Neural cell (in vitro differentiated cells): ENCODE measurements at regions not wholly inside any gene's neighbourhood (a gene's known extent, or its start where the extent isn't known, plus 50 kb on each side); places are given as distances from the start of the nearest gene placed in this dataset.

Source experiments
- H2AFZ ChIP-seq: fragments of 200-600, 300-800 bp; sonication (generic), shearing (Covaris generic); 2 replicates; pipeline ENCODE4 v1.6.0; 2014; ENCODE audit warnings: low read depth, mild to moderate bottlenecking, antibody characterized with exemption, low read length, moderate library complexity
- H3F3A ChIP-seq: fragments of 200-600 bp; shearing (Covaris generic); 2 replicates; pipeline ENCODE4 v1.6.1; 2016; ENCODE audit warnings: mild to moderate bottlenecking, moderate library complexity, mixed read lengths, antibody characterized with exemption, low read length; ENCODE audit not compliant: insufficient read depth, poor library complexity, severe bottlenecking
- H3K27ac ChIP-seq: fragments of 200-600, 300-800 bp; sonication (generic), shearing (Covaris generic); 2 replicates; pipeline ENCODE4 v1.5.1; 2014; ENCODE audit warnings: mild to moderate bottlenecking, low read length, moderate library complexity
- H3K27me3 ChIP-seq: fragments of 300-800, 200-600 bp; sonication (generic), shearing (Covaris generic); 2 replicates; pipeline ENCODE4 v1.6.0; 2014; ENCODE audit warnings: mild to moderate bottlenecking, low read depth, low read length, moderate library complexity; ENCODE audit not compliant: insufficient read depth
- H3K36me3 ChIP-seq: fragments of 300-800, 200-600 bp; sonication (generic), shearing (Covaris generic); 2 replicates; pipeline ENCODE4 v1.5.1; 2014; ENCODE audit warnings: mild to moderate bottlenecking, antibody characterized with exemption, low read length, moderate library complexity; ENCODE audit not compliant: insufficient read depth
- H3K4me2 ChIP-seq: fragments of 300-800, 200-600 bp; sonication (generic), shearing (Covaris generic); 2 replicates; pipeline ENCODE4 v1.6.0; 2014; ENCODE audit warnings: mild to moderate bottlenecking, low read length
- H3K4me3 ChIP-seq: fragments of 300-800, 200-600 bp; sonication (generic), shearing (Covaris generic); 2 replicates; pipeline ENCODE4 v1.5.1; 2014; ENCODE audit warnings: mild to moderate bottlenecking, low read length, moderate library complexity
- H3K79me2 ChIP-seq: fragments of 200-600 bp; shearing (Covaris generic); replicated peaks from 2 replicates; pipeline ENCODE4 v1.6.0; 2014; ENCODE audit warnings: mild to moderate bottlenecking, low read length, moderate library complexity; ENCODE audit not compliant: insufficient read depth
- H3K9ac ChIP-seq: fragments of 300-800, 200-600 bp; sonication (generic), shearing (Covaris generic); 2 replicates; pipeline ENCODE4 v1.6.1; 2016; ENCODE audit warnings: mild to moderate bottlenecking, low read length, mixed read lengths
- H3K9me2 ChIP-seq: fragments of 200-600 bp; shearing (Covaris generic); 2 replicates; pipeline ENCODE4 v1.6.1; 2016; ENCODE audit warnings: mild to moderate bottlenecking, low read length, mixed read lengths; ENCODE audit not compliant: insufficient read depth
- H3K9me3 ChIP-seq: fragments of 200-600, 300-800 bp; sonication (generic), shearing (Covaris generic); 2 replicates; pipeline ENCODE4 v1.6.1; 2016; ENCODE audit warnings: mild to moderate bottlenecking, mixed run types, low read length, moderate library complexity, mixed read lengths
- H4K20me1 ChIP-seq: fragments of 200-600 bp; shearing (Covaris generic); 2 replicates; pipeline ENCODE4 v1.6.1; 2016; ENCODE audit warnings: mild to moderate bottlenecking, mixed run types; ENCODE audit not compliant: insufficient read depth
- EP300 ChIP-seq: fragments of 450-650 bp; conservative IDR thresholded peaks from 2 replicates; pipeline ENCODE4 v1.6.1; 2014; ENCODE audit warnings: antibody characterized with exemption, mild to moderate bottlenecking, moderate library complexity; ENCODE audit not compliant: poor library complexity, severe bottlenecking
- EZH2 ChIP-seq: fragments of 200-600, 300-800 bp; shearing (Covaris generic), sonication (generic); IDR thresholded peaks from 2 replicates; pipeline ENCODE4 v1.6.1; 2014; ENCODE audit warnings: antibody characterized with exemption, low read length, borderline replicate concordance, mild to moderate bottlenecking; ENCODE audit not compliant: insufficient read depth, poor library complexity, severe bottlenecking
- MXI1 ChIP-seq: fragments of 450-650 bp; conservative IDR thresholded peaks from 2 replicates; pipeline ENCODE4 v1.6.1; 2014; ENCODE audit warnings: antibody characterized with exemption, mild to moderate bottlenecking; ENCODE audit not compliant: poor library complexity, severe bottlenecking
- POLR2AphosphoS5 ChIP-seq: IDR thresholded peaks from 2 replicates; pipeline ENCODE4 v1.6.1; 2012
- RAD21 ChIP-seq: fragments of 450-650 bp; conservative IDR thresholded peaks from 2 replicates; pipeline ENCODE4 v1.6.1; 2014; ENCODE audit warnings: antibody characterized with exemption, mild to moderate bottlenecking, moderate library complexity
- SMC3 ChIP-seq: fragments of 450-650 bp; conservative IDR thresholded peaks from 2 replicates; pipeline ENCODE4 v1.6.1; 2014; ENCODE audit warnings: antibody characterized with exemption, mild to moderate bottlenecking, moderate library complexity; ENCODE audit not compliant: poor library complexity
- TAF1 ChIP-seq: IDR thresholded peaks from 2 replicates; pipeline ENCODE4 v1.6.1; 2012; ENCODE audit warnings: low read depth
- TF ChIP-seq, protein P1 (sequence below): fragments of 450-650 bp; IDR thresholded peaks from 2 replicates; pipeline ENCODE4 v1.5.1; 2014; ENCODE audit warnings: antibody characterized with exemption, mild to moderate bottlenecking, moderate library complexity; ENCODE audit not compliant: poor library complexity, severe bottlenecking
- TF ChIP-seq, protein P2 (sequence below): IDR thresholded peaks from 2 replicates; pipeline ENCODE4 v1.6.1; 2012; ENCODE audit warnings: borderline replicate concordance

DNA sequence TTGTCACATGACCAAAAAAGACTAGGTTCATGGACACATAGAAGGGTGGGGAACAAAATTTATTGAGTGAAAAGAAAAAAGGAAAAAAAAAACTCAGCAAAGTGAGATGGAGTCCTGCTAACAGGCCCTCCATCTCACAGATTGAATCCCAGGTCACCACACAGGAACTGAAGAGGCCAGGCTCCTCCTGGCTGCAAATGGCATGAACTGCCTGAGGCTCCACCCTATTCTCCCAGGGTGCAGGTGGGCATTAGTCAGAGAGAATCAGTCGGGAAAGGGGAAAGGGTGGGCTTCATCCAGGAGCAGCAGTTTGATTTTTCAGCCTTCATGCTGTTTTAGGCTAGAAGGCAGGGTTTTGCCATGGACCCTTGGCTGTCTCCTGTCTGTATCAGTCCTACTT is 128.5 kb upstream of the GRID2 start:
- TF ChIP-seq EP300: no peak
- Histone ChIP-seq H4K20me1 (no peaks in the 10 kb centered on the region), H3K9me3 (no peaks in the 10 kb centered on the region), H3K9me2 (no peaks in the 10 kb centered on the region), H2AFZ (no peak overlapping the region), H3K27me3 (no peaks in the 10 kb centered on the region), H3K4me3 (no peak overlapping the region), H3K9ac (no peak overlapping the region), H3K36me3 (no peaks in the 10 kb centered on the region), H3K27ac (no peak overlapping the region), H3K4me2 (no peak overlapping the region), H3F3A (no peaks in the 10 kb centered on the region), H3K79me2 (no peaks in the 10 kb centered on the region)

DNA sequence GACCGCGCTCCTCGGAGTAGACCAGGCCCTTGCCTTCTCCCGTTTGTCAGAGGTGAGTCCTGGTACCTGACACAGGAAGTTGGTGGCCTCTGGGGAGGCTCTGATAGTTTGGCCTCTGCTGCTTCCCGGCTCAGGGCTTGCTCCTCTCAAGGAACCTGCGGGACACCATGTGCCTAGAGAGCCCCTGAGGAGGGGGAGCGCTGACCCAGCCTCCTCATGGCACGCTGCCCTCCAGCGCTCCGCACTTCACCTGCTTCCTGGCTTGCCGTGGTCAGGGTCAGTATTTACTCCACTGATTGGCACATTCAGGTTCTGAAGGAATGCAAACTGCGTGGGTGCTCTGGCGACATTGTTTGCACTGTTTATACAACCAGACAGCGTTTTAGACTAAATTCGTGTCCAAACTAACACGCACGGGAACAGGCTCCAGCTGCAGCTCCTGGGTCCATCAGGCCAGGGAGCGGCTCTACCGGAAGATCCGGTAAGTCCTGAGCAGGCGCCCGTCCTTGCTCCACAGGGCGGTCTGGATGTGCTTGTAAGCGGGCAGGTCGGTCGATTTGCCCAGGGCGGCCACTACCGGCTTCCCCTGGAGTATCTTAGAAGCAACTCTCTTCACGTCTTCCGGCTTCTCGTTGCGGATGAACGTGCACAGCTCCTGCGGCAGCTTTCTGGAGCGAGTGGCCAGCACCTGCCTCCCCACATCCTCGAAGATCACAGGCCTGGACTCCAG is 121.6 kb upstream of the GRID2 start:
- H3K9me2 ChIP-seq: no peaks in the 10 kb centered on the region
- H3K9me3 ChIP-seq: no peaks in the 10 kb centered on the region
- H3K4me2 ChIP-seq: no peak overlapping the region
- H3K79me2 ChIP-seq: no peaks in the 10 kb centered on the region
- H3K27ac ChIP-seq: no peak overlapping the region
- H3K27me3 ChIP-seq: no peaks in the 10 kb centered on the region
- no peak overlapping the region for H3K9ac ChIP-seq
- H4K20me1 ChIP-seq: no peaks in the 10 kb centered on the region
- H3F3A ChIP-seq: no peaks in the 10 kb centered on the region
- no peak overlapping the region for H3K4me3 ChIP-seq
- no peak overlapping the region for H2AFZ ChIP-seq
- no peaks in the 10 kb centered on the region for H3K36me3 ChIP-seq
- TF ChIP-seq, protein P1, sequence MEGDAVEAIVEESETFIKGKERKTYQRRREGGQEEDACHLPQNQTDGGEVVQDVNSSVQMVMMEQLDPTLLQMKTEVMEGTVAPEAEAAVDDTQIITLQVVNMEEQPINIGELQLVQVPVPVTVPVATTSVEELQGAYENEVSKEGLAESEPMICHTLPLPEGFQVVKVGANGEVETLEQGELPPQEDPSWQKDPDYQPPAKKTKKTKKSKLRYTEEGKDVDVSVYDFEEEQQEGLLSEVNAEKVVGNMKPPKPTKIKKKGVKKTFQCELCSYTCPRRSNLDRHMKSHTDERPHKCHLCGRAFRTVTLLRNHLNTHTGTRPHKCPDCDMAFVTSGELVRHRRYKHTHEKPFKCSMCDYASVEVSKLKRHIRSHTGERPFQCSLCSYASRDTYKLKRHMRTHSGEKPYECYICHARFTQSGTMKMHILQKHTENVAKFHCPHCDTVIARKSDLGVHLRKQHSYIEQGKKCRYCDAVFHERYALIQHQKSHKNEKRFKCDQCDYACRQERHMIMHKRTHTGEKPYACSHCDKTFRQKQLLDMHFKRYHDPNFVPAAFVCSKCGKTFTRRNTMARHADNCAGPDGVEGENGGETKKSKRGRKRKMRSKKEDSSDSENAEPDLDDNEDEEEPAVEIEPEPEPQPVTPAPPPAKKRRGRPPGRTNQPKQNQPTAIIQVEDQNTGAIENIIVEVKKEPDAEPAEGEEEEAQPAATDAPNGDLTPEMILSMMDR: no peak
- no peak for TF ChIP-seq MXI1
- TF ChIP-seq EP300: no peak
- TF ChIP-seq SMC3: no peak
- TF ChIP-seq POLR2AphosphoS5: no peak
- no peak for TF ChIP-seq EZH2
- TF ChIP-seq RAD21: no peak

DNA sequence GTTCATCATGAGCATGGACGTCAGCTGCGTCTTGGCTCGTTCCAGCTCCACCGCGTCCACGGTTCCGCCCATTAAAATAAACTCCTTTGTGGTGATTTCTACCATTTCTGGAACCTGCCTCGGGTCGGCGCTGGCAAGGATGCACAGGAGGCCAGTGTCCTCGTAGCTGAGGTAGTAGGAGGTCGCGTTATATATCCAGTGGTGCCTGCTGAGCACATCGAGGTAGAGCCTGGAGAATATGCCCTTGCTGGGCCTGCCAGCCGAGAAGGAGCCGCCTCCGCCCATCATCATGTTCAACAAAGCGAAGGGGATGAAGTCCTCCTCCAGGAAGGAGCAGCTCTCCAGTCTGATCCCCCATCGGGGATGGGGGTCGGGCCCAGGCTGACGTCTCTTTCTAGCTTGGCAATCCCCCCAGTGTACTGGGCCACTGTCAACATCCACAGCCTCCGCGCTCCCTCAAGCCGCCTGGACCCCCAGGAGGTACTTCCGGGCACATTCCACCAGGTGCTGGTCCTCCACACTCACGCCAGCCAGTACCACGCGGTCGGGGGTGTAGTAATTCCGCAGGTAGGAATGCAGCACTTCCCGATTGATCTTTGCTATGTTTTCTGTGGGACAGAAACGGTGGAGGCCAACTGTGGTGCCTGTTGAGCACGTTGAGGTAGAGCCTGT is 120.9 kb upstream of the GRID2 start:
- H3K79me2 ChIP-seq: no peaks in the 10 kb centered on the region
- H2AFZ ChIP-seq: no peak overlapping the region
- H3K36me3 ChIP-seq: no peaks in the 10 kb centered on the region
- no peak overlapping the region for H3K9ac ChIP-seq
- no peaks in the 10 kb centered on the region for H3K9me3 ChIP-seq
- H3K9me2 ChIP-seq: no peaks in the 10 kb centered on the region
- no peaks in the 10 kb centered on the region for H4K20me1 ChIP-seq
- H3K27ac ChIP-seq: no peak overlapping the region
- H3K4me2 ChIP-seq: no peak overlapping the region
- no peak overlapping the region for H3K4me3 ChIP-seq
- TF ChIP-seq EZH2 (no peak), MXI1 (no peak), POLR2AphosphoS5 (no peak), SMC3 (no peak), TAF1 (no peak), RAD21 (no peak), EP300 (no peak)
- TF ChIP-seq, protein P2, sequence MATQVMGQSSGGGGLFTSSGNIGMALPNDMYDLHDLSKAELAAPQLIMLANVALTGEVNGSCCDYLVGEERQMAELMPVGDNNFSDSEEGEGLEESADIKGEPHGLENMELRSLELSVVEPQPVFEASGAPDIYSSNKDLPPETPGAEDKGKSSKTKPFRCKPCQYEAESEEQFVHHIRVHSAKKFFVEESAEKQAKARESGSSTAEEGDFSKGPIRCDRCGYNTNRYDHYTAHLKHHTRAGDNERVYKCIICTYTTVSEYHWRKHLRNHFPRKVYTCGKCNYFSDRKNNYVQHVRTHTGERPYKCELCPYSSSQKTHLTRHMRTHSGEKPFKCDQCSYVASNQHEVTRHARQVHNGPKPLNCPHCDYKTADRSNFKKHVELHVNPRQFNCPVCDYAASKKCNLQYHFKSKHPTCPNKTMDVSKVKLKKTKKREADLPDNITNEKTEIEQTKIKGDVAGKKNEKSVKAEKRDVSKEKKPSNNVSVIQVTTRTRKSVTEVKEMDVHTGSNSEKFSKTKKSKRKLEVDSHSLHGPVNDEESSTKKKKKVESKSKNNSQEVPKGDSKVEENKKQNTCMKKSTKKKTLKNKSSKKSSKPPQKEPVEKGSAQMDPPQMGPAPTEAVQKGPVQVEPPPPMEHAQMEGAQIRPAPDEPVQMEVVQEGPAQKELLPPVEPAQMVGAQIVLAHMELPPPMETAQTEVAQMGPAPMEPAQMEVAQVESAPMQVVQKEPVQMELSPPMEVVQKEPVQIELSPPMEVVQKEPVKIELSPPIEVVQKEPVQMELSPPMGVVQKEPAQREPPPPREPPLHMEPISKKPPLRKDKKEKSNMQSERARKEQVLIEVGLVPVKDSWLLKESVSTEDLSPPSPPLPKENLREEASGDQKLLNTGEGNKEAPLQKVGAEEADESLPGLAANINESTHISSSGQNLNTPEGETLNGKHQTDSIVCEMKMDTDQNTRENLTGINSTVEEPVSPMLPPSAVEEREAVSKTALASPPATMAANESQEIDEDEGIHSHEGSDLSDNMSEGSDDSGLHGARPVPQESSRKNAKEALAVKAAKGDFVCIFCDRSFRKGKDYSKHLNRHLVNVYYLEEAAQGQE: no peak
- TF ChIP-seq, protein P1: no peak
- H3K27me3 ChIP-seq: no peaks in the 10 kb centered on the region
- H3F3A ChIP-seq: no peaks in the 10 kb centered on the region
